Gastrocnemius medialis (tissue), 4 donors: ENCODE measurements at regions not wholly inside any gene's neighbourhood (a gene's known extent, or its start where the extent isn't known, plus 50 kb on each side); places are given as distances from the start of the nearest gene placed in this dataset.

Experiments used
- POLR2A ChIP-seq, 2 donors: fragments of 450-650 bp; IDR thresholded peaks; one replicate each; pipeline ENCODE4 v1.6.1; 2017; ENCODE audit warnings: antibody characterized with exemption in 2 of 2, mild to moderate bottlenecking in 2 of 2, moderate library complexity in 2 of 2
- TF ChIP-seq, protein P1 (sequence below), 5 experiments: fragments of 450-650 bp in 3 of 5; fragments of 200-600 bp in 2 of 5; sonication (generic) in 2 of 5; IDR thresholded peaks in 4 of 5; conservative IDR thresholded peaks in 1 of 5; 1 replicate in 4 of 5; 2 replicates in 1 of 5; pipeline ENCODE4 v1.5.1; 2016 to 2019; ENCODE audit warnings: antibody characterized with exemption in 5 of 5, mild to moderate bottlenecking in 3 of 5, moderate library complexity in 3 of 5

GRCh38 chr15:47300596-47300995, 416.7 kb upstream of the SEMA6D start:
- TF ChIP-seq POLR2A (IDR thresholded peaks at IDR 0.05), result no peak
- TF ChIP-seq, protein P1, sequence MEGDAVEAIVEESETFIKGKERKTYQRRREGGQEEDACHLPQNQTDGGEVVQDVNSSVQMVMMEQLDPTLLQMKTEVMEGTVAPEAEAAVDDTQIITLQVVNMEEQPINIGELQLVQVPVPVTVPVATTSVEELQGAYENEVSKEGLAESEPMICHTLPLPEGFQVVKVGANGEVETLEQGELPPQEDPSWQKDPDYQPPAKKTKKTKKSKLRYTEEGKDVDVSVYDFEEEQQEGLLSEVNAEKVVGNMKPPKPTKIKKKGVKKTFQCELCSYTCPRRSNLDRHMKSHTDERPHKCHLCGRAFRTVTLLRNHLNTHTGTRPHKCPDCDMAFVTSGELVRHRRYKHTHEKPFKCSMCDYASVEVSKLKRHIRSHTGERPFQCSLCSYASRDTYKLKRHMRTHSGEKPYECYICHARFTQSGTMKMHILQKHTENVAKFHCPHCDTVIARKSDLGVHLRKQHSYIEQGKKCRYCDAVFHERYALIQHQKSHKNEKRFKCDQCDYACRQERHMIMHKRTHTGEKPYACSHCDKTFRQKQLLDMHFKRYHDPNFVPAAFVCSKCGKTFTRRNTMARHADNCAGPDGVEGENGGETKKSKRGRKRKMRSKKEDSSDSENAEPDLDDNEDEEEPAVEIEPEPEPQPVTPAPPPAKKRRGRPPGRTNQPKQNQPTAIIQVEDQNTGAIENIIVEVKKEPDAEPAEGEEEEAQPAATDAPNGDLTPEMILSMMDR (IDR thresholded peaks at IDR 0.05 in 4 of 5, conservative IDR thresholded peaks at IDR 0.05 in 1 of 5), result no peak
